Sciatic nerve (tissue), 2 donors: ENCODE measurements at regions not wholly inside any gene's neighbourhood (a gene's known extent, or its start where the extent isn't known, plus 50 kb on each side); places are given as distances from the start of the nearest gene placed in this dataset.

Experiments used
- ATAC-seq: fragments of 200-7000 bp; cut with Tn5 transposase; one replicate; pipeline ENCODE4 v1.9.1; 2020; ENCODE audit warnings: mild to moderate bottlenecking, moderate library complexity
- DNase-seq: peaks from one replicate; pipeline ENCODE4 v3.0.0-alpha.2; 2020; ENCODE audit warnings: low spot score
- intact Hi-C: fragments of 100-400 bp; cut with DNase I; formaldehyde crosslinking; loops from one replicate; pipeline ENCODE4 v1.14.2; 2022
- donor health status: DM: no; HTN: no; CAD: no.
- donor health status: DM: no; HTN: no; CAD: no.

DNA sequence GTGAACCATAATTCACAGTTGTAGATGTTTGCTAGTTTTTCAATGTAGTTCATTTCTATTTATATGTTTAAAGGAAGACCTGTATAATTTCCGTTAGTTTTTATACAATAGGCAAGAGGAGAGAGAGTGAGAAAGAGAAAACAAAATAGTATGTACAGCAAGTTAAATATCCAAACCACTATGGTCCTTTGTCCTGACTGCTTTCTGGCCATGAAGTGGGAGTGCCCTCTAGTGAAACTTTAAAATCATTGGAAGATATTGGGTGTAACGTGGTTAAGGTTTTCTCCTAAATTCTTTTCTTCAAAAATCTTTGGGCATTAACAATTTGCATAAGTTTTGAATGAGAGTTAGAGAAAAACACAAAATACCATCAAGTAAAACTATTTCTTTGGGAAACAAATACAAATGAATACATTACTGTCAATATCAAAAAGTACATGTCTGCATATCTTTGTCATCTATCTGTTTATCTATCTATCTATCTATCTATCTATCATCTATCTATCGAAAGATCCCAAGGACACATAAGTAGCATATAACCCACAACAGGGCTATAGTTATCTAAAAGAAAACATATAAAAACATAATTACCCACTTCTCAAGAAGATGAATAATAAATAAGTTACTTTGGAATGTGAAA is 534.6 kb upstream of the ATP11B start:
- peak; percentile 79 for ATAC-seq
- intact Hi-C loops, result loop anchor here (10.0 kb wide), 1 partner anchor 544 kb away; the partner anchor contains the start of gene SOX2
- no peak for DNase-seq

DNA sequence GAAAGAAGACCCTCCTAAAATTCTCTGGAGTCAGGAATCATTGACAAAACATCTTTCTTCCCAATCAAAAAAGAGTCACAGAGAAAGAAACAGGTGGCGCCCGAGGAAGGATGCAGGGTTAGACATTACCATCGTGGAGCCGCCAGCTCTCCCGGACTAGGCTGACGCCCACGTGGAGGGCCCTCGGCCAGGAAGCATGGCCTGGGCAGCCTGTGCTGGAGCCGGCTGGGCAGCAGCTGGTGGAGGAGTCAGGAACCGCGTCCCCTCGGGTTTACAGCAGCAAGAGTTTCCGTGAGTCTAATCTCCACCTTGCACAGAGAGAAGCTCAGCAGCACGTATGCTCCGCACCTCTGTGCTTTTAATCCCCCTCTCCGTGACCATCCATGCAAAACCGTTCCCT is 533.7 kb upstream of the ATP11B start:
- DNase-seq, result peak; percentile 68
- peak; percentile 81 for ATAC-seq
- intact Hi-C loops, result loop anchor here (10.0 kb wide), 1 partner anchor 545 kb away; the partner anchor contains the start of gene SOX2

DNA sequence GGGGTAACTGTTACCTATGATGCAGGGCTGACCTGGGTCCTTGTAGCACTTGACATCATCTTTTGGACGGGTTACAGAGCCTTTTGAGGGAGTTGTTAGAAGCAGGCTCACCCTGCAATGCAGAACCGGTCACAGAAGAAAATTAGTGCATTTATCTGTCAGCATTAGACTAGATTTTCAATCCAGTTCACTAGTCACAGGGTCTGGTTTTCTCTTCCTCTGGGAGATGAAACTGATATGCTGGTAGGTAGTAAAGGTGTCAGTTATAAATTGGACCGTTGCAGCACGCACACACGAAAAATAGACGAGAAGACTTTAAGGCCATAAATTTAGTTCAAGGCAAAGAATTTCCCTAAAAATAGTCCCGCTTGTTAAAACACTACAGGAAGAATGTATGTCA is 532.3 kb upstream of the ATP11B start:
- intact Hi-C loops, result no loop called here
- no peak for ATAC-seq
- DNase-seq, result no peak

DNA sequence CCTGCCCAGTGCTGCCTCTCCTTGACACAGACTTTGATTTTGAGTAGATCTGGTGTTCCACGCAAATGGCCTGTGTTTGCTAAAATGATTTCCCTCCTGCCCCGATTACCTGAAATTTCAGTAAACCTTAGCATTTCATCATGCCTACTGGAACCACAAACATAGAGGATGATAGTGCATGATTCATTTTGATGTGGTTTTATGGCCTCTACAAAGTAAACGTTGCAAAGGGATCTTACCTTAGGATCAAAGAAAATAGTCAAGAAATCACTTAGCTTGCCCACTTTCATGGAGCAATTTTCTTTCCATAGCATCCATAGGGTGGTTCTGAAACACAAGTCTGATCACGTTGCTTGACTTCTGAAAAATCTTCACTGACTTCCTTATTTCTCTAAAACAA is 524.6 kb upstream of the ATP11B start:
- intact Hi-C loops, result no loop called here
- DNase-seq, result no peak

DNA sequence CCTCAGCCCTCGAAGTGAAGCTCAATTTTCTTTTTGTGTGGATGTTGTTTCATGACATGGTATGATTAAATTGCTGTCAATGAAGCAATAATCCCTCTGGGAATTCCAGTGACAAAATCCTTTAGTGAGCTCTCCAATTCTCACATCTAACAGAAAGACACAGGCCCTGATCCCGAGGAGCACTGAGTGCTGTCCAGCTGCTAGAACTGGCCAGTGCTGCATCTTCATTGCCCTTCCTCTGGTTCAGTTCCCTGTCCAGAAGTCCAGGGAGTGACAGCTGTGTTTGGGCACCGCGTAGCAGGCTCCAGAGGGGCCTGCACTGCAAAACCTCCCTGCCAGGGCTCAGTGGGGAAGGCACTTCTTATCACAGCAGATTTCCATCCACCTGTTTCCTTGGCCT is 516.8 kb upstream of the ATP11B start:
- DNase-seq, result no peak
- ATAC-seq, result no peak
- intact Hi-C loops, result no loop called here

More for the DNA sequence above, 524.6 kb upstream of the ATP11B start:
- ATAC-seq, result no peak

DNA sequence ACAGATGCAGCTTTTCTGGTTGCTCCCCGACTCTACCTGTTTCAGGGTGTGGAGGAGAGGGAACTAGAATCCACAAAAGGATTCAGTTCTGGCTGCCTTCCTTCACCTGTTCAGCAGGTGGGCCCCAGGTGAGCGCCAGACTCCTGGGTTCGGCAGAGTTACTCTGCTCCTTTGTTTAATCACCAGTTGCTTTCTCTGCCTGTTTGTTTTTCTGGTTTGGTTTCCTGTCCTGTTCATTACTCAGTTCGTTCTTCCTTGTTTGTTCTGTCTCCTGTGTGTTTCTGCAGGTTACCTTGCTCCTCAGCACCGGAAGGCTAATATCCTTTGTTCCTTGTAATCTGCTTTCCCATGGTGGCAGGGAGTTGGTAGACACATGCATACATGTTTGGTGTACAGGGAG is 508.5 kb upstream of the ATP11B start:
- DNase-seq (no peak), ATAC-seq (no peak)
- intact Hi-C loops, result no loop called here

DNA sequence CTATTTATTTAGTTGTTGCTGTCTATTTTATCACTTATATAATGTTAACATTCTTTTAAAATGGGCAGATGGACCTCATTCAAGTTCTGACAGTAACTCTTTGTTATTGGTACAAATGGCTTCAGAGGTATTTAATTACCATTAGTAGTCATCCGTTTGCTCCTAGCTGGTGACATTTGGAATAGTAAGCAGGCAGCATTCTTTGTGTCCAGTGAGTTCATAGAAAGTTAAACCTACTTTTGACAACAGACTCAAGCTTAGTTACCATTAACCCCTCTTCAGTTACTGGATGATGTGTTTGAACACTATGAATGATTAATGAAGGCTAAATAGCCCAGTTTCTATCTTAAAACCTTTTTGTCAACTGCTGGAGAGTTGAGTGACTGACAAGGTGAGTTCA is 500.7 kb upstream of the ATP11B start:
- DNase-seq, result no peak
- intact Hi-C loops, result no loop called here
- ATAC-seq, result no peak

DNA sequence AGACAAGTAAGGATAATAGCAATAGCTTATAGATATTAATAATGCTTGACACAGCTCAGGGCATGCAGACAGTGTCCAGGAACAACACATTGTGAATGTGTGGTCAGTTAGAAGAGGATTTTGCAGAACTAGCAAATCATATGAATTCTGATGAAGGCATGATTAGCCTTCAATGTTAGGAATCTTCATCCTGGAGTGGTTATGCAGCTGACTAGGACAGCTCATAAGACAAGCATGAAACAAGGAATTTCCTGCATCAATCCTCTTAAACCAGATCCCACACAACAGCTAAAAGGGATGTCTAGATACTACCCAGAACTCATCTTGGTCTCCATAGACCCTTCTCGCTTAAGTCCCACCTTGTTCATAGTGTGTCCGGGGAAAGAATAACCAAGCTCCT is 499.0 kb upstream of the ATP11B start:
- no peak for DNase-seq
- no peak for ATAC-seq
- intact Hi-C loops, result no loop called here

DNA sequence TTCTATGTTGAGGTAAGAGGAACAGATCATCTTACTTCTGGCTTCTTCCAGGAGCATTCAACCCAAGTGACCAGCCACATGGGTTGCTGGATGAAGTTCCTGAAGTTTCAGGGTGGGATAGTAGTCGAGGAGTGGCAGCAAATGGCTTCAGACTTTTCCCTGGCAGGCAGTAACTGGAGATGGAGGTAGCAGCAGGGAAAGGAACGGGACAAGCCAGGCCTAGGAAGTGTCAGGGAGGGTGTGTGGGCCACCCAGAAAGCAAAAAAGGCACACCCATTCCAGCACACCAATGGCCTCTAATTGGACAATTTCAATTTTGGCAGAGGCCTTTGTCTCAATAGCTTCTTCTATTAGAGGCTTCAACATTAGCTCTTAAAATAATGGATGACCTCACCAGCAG is 498.6 kb upstream of the ATP11B start:
- DNase-seq (no peak), ATAC-seq (no peak)
- intact Hi-C loops, result no loop called here

DNA sequence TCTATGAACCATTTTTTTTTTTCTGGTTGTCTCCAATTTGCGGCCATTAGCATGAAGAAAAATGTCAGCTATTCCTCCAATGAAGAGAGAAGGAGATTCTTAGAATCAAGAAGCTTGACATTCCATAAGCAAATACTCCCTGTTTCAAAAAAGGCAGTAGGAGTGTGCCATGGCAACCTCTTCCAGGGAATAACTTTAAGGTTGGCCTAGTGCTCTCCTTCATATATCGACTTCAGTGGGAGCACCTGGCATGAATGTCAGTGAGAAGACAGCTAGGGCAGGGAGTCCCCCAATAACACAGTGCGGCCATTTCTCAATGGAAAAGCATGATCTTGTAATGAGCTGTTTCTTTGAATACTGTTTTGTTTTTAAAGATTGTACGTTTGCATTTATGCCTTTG is 493.0 kb upstream of the ATP11B start:
- ATAC-seq (no peak), DNase-seq (no peak)
- intact Hi-C loops, result no loop called here

DNA sequence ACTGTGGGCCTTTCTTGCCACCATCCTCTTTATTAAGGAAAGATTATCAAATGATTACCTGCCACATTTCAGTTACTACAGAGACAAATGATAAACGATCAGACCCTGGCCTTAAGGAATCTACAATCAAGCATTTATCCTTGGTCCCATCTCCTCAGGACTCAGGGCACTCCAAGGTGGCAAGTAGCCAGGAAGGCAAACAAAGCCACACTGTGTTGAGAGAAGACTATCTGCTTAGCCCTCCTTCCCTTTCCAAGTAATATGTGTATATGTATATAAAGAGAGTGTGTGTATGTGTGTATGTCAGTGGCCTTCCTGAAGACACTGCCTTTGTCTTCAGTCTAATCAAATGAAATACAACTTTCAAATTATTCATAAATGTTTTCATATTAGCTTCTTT is 490.1 kb upstream of the ATP11B start:
- intact Hi-C loops, result no loop called here
- no peak for DNase-seq
- no peak for ATAC-seq

DNA sequence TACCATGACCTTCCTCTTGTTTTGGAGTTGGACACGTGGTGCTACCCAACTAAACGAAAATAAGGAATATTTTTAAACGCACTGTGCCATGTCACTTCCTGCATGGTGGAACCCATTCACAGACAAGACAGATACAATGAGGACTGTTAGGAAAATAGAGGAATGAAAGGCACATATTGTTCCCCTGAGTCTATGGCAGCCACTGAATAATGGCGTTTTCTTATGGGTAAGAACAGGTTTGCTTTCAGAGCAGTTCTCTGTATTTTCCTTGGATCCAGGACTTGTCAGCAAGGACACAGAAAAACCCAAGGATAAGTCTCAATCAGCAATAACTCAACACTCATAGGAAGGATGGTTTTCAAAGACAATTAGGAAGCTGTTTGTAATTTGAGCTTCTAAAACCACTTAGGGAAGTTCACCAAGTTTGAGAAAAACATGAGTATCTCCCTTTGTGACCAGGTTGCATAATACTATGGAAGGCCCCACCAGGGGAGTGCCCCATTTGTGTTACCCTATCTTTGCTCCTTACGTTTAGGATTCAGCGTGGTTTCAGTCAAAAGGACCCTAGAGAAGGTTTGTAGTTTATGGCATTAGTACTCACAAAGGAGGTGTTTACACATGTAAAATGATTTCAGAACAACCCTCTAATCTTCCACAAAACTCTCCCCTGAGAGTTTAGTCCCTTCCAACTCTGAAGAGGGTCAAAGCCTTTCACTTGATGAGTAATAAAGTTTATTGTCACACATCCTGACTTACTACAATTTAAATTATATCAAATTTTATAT is 487.2 kb upstream of the ATP11B start:
- ATAC-seq, result no peak
- intact Hi-C loops, result no loop called here

DNA sequence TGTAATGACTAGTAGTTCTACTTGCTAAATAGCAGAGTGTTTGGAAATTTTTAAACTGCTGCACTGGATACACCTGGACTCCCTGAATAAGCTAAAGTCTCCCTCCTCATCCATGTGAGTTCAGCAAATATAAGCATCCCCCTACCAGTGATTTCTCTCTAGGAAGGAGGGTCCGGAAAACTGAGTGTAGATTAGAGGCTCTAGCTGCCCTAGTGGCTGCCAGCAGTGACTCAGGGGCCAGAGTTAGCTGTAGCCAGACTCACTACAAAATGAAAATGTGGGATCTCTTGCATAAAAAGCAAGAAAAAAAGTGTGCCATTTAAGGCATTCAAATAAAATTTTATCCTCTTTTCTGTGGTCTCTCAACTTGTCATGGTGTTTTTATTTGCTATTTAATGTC is 485.0 kb upstream of the ATP11B start:
- ATAC-seq, result no peak
- DNase-seq, result no peak
- intact Hi-C loops, result no loop called here

More for the DNA sequence above, 487.2 kb upstream of the ATP11B start:
- no peak for DNase-seq

DNA sequence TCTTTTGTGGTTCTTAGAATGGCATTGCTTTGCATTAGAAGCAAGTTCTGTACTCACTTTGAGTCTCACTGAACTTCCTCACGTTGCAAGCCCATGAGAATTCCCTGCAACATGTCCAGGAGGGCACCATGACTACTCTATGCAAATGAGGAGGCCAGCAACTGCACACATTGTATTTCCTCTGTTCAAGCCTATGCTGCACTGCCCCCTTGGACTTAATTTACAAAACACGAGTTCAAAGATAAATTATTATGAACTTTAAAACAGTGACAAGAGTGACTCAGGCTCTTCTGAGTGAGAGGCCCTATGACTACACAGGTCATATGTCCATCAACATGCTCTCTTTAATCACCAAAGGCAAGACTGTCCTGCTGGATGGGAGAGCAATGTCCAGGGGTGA is 484.2 kb upstream of the ATP11B start:
- intact Hi-C loops, result no loop called here
- DNase-seq, result no peak
- no peak for ATAC-seq

DNA sequence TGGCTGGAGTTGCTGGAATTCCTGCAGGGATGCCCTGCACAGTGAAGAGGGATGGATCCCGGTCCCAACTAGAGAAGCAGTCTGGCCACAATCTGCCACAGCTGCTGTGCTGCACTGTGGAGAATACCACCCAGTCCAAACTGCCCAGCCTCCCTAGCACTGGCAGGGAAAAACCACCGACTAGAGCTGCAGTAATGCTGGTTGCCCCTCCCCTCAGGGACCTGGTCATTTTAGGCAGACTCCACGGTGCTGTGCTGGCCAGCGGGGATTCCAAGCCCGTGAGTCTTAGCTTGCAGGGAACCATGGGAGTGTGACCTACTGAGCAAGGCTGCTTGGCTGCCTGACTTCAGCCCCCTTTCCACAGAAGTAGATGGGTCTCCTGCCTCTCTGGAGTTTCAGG is 478.0 kb upstream of the ATP11B start:
- DNase-seq, result no peak
- no peak for ATAC-seq
- intact Hi-C loops, result no loop called here

DNA sequence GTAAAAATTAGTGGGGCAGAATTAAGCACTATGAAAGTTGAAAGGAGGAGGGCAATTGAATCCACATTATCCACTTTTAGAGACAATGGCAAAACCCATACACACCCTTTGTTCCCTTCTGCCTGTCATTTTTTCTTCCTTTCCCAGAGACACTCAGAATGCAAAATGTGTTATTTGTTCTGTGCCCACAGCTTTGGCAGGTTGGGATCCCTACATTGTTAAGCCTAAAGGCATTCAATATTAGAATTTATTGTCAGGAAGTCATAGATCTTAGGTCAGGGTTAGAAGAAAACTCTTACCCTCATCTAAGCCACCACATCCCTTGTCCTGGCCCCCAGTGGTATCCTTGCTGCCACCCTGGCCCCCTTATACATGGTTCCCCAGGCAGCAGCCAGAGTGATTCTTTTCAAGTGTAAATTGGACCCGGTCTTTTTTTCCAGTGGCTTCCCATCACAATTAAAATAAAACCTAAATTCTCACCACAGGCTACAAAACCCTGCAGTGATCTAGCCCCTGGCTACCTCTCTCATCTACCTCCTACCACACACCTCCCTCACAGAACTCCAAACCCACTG is 470.1 kb upstream of the ATP11B start:
- no peak for DNase-seq
- intact Hi-C loops, result no loop called here
- no peak for ATAC-seq

DNA sequence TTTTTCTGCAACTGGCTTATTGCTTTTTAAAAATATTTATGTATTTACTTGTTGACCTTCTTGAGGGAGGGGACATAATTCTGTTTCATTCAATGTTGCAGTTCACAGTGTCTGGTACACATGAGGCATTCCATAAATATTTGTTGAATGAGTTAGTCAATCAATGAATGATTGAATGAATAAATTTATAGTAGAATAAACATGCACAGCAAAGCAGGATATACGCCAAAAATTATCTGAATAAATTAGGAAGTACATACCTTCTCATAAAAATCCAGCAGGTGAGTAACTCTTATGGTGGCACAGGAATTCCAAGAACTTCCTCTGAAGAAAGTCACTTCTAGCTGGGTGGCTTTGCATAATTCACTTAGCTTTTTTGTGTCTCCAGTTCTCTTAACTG is 469.4 kb upstream of the ATP11B start:
- DNase-seq (no peak), ATAC-seq (no peak)
- intact Hi-C loops, result no loop called here

DNA sequence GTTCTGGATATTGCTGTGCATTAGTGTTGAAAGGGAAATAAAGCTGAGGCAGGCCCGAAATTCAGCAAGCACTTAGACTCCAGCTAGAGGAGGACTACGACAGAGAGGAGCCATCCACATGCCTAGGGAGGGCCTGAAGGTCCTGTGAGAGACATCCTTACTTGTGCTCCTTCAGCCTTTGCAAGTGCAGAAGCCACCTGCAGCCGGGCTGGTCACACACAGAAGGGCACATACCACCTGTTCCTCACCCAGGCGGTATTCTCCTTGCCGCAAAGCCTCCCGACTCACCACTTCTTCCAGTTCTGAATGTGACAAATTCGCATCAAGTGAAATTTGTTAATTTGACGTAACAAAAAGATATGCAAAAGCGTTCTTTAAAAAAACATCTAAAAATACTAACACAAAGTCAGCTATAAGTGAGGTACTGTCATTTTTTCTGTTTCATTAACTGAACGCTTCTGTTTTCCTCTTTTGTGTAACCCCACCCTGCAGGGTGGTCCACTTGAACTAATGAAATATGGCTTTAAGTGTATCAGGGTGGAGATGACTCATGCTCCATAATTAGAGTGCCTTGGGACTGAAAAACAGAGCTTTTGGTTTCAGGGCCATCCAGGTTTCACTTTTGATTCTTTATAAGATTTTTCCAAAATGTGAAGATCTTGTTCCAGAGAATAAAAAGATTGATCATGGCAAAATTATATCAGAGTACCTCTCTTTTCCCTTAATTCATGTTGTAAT is 467.9 kb upstream of the ATP11B start:
- ATAC-seq (no peak), DNase-seq (no peak)
- intact Hi-C loops, result no loop called here

DNA sequence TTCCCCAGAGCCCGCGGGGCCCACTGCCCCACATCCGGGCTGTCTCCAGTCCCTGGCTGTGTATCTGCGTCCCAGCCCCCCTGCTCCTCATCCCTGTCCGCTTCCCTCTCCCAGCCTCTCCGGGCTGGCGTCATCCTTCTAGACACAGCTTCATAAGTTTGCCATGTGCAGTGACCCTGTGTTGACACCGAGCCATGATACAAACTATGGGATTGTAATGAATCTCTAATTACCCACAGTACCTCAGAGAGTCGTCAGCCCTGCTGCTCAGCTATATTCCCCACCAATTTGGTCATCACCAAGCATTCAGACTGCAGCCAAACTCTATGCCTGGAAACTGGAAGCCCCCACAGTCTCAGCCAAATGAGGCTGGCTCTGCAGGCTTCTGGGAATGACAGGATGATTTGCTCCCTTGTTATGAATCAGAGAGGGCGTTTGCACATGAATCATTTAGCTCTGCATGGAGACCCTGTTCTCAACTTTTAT is 466.1 kb upstream of the ATP11B start:
- intact Hi-C loops, result no loop called here
- ATAC-seq, result peak; percentile 52

DNA sequence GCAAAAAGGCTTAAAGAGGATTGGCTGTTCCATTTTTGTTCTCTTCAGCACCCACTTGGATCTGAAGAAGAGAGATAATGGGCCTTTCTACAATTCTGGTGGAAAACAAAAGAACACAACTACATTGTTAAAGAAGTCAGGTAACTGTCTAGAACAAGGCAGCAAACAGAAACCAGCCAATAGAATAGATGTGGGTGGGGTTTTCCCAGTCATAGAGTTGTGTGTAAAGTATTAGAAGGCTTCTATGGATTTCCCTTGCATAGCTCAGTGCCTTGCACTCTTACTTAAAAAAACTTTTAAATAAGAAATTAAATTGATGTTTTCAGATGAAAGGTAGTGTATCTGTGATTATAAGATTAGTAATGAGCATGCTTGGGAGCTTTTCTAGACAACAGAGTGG is 462.7 kb upstream of the ATP11B start:
- ATAC-seq (no peak), DNase-seq (no peak)
- intact Hi-C loops, result no loop called here

More for the DNA sequence above, 466.1 kb upstream of the ATP11B start:
- DNase-seq, result no peak
